ENCODE measurements at regions not wholly inside any gene's neighbourhood (a gene's known extent, or its start where the extent isn't known, plus 50 kb on each side); places are given as distances from the start of the nearest gene placed in this dataset.

DNA sequence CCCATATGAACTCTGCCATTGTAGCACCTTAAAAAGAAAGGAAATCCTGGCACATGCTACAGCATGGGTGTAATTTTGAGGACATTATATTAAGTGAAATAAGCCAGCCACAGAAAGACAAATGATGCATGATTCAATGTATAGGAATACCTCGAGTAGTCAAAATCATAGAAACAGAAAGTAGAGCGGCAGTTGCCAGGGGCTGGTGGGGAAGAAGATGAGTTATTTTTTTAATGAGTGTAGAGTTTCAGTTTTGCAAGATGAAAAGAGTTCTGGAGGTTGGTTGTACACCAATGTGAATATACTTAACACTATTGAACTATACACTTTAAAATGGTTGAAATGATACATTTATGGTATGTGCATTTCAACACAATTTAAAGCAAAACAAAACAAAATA is 133.0 kb downstream of the ZDHHC21 start:
- no peak for DNase-seq

- DNase-seq: no peak
Measured at GRCh38 chr9:14554886-14555285, 138.3 kb downstream of the ZDHHC21 start.

DNA sequence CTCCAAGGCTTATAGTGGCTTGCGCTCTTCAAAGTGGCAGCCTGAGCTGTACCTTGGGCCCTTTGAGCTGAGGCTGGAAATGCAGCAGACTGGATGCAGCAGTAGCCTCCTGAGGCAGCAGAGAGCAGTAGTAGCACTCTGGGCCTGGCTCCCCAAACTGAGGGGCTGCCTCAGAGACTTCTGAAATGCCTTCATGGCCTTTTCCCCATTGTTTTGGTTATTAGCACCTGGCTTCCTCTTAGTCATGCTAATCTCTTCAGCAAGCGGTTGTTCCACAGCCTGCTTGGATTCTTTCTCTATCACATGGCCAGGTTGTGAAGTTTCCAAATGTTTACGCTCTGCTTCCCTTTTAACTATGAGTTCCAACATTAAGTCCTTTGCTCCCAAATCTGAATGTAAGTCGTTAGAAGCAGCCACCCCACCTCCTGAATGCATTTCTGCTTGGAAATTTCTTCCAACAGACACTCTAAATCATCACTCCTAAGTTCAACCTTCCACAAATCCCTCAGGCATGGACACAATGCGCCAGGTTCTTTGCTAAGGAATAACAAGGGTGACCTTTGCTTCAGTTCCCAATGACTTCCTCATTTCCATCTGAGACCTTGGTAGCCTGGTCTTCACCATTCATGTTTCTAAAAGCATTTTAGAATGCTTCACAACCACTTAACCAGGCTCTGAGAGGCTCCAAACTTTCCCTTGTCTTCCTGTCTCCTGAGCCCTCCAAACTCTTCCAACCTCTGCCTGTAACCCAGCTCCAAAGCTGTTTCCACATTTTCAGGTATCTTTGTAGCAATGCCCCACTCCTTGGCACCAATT is 145.8 kb downstream of the ZDHHC21 start:
- DNase-seq: no peak

- no peak for DNase-seq
Measured at GRCh38 chr9:14546693-14547092, 146.5 kb downstream of the ZDHHC21 start.

DNA sequence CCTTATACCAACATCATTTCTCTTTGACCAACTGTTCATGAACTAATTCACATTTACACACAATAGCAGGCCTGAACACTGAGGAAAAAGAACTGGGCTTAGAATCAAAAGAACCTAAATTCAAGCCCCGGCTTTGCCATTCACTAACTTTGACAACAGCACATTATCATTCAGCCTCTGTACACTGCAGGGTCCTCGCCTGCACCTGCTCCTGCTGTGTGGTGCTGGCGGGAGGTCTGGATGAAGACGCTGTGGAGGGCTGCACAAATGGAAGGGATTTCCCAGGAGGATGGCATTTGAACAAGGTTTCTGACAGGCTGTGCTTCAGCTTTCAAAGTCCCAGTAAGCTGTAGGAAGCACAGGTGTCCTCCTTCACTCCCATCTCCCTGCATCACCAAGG is 151.2 kb downstream of the ZDHHC21 start:
- no peak for DNase-seq

GRCh38 chr9:14538526-14538925 is 154.7 kb downstream of the ZDHHC21 start:
- DNase-seq: no peak

- no peak for DNase-seq
Measured at GRCh38 chr9:14535161-14535955, 157.9 kb downstream of the ZDHHC21 start.

- DNase-seq: no peak
Measured at GRCh38 chr9:14533867-14534640, 159.2 kb downstream of the ZDHHC21 start.

DNA sequence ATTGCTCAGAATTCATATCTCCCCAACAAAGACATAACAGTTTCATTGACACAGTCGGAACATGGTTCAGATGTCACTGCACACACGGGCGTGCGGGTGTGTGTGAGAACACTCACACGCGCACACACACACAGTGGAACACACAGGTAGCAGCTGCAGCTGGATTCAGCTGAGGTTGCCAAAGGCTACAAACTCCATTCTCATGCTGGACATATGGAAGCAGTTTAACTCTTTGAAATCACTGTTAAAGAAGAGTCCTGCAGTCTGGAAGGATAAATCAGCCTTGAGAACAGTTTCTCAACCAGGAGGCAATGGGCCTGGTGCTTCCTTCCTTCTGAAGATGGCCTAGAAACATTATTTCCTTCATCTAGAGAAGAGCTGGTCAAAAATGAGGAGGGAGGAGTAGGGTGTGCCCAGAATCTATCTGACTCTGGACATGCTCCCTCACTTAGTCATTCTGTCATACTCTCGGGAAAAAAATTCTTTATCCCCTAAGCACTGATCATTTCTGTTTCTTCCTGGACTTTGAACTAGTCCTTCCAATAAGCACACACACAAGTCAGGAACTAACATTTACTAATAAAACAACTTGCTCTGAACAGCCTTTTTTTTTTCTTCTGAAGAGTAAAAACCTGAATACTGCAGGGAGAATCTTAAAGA is 160.6 kb downstream of the ZDHHC21 start:
- DNase-seq: no peak

- no peak for DNase-seq
Measured at GRCh38 chr9:14531341-14532269, 161.6 kb downstream of the ZDHHC21 start.

GRCh38 chr9:14530841-14531240 is 162.4 kb downstream of the ZDHHC21 start:
- DNase-seq: no peak

DNA sequence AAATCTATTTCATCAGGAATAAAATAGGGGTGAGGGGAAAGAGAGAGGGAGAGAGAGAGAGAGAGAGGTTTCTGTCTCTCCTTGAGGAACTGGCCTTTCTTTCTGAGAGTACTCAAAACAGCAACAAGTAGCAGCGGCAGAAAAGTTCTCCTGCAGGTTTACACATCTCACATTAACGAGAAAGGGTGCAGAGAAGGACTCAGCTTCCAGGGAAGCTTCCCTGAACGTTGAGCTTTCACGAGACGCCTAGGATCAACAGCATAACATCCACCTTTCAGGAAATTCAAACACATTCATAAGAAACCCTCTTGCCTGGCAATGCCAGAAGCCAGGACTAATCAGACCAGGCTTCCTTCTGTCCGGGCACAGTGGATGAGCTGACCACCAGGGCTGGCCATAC is 162.9 kb downstream of the ZDHHC21 start:
- peak in 1 of 56 donors; percentile 3 for DNase-seq

- no peak for DNase-seq
Measured at GRCh38 chr9:14529629-14530028, 163.6 kb downstream of the ZDHHC21 start.

DNA sequence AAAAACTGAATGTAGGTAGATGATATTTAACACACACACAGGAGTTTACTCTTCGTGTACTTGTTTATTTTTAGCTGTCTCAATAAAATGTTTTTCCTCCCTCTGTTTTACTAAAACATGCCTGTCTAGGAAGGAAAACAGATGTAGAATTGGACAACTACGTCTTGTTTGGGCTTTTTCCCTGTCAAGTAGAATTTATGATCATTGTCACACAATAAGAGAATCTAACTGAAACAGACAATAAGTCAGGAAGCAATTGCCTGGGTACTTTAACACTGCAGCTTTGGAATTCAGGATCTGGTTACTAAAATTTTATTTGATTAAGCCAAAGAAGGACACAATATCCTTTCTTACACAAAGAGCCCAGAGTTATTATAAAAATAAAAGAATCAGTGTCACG is 164.2 kb downstream of the ZDHHC21 start:
- DNase-seq: no peak

DNA sequence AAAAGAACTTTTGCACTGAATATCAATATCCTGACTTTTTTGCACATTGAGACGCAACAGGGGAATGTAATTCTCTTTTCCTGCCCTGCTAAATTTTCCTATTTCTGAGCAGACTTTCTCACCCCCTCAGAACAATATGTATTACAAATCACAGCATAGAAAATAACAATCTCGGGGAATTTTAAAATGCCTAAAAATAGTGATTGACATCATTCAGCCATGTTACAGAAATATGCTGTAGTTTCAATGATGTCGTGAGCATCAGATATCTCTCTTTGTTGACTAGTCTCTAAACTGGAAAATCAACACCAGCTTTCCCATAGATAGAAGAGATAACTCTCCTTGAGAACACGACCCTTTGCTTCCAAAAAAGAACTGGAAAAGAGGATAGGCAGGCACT is 166.7 kb downstream of the ZDHHC21 start:
- no peak for DNase-seq

GRCh38 chr9:14525856-14526255 is 167.4 kb downstream of the ZDHHC21 start:
- no peak for DNase-seq

GRCh38 chr9:14524873-14525515 is 168.2 kb downstream of the ZDHHC21 start:
- no peak for DNase-seq

DNA sequence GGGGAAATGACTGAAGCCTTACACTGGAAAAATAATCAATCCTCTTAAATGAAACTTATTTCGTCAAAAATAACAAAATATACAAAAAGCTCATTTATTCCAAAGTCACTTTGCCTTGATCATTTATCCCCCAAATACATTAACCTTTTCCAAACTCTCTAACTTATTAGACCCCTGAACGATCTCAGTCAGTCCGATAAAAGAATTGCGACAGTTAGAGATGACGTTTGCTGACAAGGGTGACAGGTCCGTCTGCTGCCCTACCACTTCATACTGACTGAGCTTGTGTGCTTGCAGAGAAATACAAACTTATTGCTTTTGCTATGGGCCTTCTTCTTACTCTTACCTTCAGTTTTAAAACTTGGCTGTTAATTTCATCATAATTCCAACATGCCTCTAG is 169.7 kb downstream of the ZDHHC21 start:
- no peak for DNase-seq

- DNase-seq: no peak
Measured at GRCh38 chr9:14522627-14523379, 170.4 kb downstream of the ZDHHC21 start.

Data from amygdala (tissue), 56 donors.